Astrocyte (in vitro differentiated cells and primary cell): ENCODE measurements at regions not wholly inside any gene's neighbourhood (a gene's known extent, or its start where the extent isn't known, plus 50 kb on each side); places are given as distances from the start of the nearest gene placed in this dataset.
A peak's percentile ranks its signal among the peaks of the same experiment; 100 is the strongest.

Experiments
- DNase-seq: peaks from one replicate; pipeline ENCODE4 v3.0.0-alpha.2; 2010; ENCODE audit warnings: low read depth
- FAIRE-seq: peaks from 2 replicates; lab custom pipeline; 2011; peaks lifted over from hg19 to GRCh38; lab: Jason Lieb, UNC
- H2AFZ ChIP-seq: 2 replicates; pipeline ENCODE4 v1.6.0; 2012; ENCODE audit warnings: low read depth, low read length, inconsistent platforms
- H3K27ac ChIP-seq: 2 replicates; pipeline ENCODE4 v1.5.1; 2011; ENCODE audit warnings: low read depth, low read length, inconsistent platforms
- H3K27me3 ChIP-seq: 2 replicates; pipeline ENCODE4 v1.6.0; 2011; ENCODE audit warnings: low read length, inconsistent platforms; ENCODE audit not compliant: insufficient read depth
- H3K36me3 ChIP-seq: 2 replicates; pipeline ENCODE4 v1.5.1; 2011; ENCODE audit warnings: low read length, inconsistent platforms; ENCODE audit not compliant: insufficient read depth
- H3K4me1 ChIP-seq: 2 replicates; pipeline ENCODE4 v1.5.1; 2011; ENCODE audit warnings: low read length, inconsistent platforms; ENCODE audit not compliant: insufficient read depth
- H3K4me2 ChIP-seq: 2 replicates; pipeline ENCODE4 v1.6.0; 2012; ENCODE audit warnings: low read length, inconsistent platforms
- H3K4me3 ChIP-seq: 2 replicates; pipeline ENCODE4 v1.5.1; 2011; ENCODE audit warnings: low read depth, mild to moderate bottlenecking, low read length, inconsistent platforms; ENCODE audit not compliant: insufficient read depth
- H3K79me2 ChIP-seq: 2 replicates; pipeline ENCODE4 v1.6.0; 2012; ENCODE audit warnings: mild to moderate bottlenecking, low read length, inconsistent platforms; ENCODE audit not compliant: insufficient read depth
- H3K9ac ChIP-seq: 2 replicates; pipeline ENCODE4 v1.6.0; 2012; ENCODE audit warnings: mild to moderate bottlenecking, low read length, inconsistent platforms
- H3K9me3 ChIP-seq: 2 replicates; pipeline ENCODE4 v1.5.1; 2012; ENCODE audit warnings: low read depth, mild to moderate bottlenecking, low read length, inconsistent platforms; ENCODE audit not compliant: insufficient read depth
- H4K20me1 ChIP-seq: 2 replicates; pipeline ENCODE4 v1.6.0; 2012; ENCODE audit warnings: low read length, inconsistent platforms; ENCODE audit not compliant: insufficient read depth
- H3K27ac Mint-ChIP-seq: one replicate; pipeline ENCODE4 v1.8.0; 2021; ENCODE audit warnings: mild to moderate bottlenecking, mixed read lengths; ENCODE audit not compliant: unreplicated experiment
- H3K27me3 Mint-ChIP-seq: one replicate; pipeline ENCODE4 v1.8.0; 2021; ENCODE audit warnings: low read depth, mixed read lengths; ENCODE audit not compliant: unreplicated experiment
- H3K36me3 Mint-ChIP-seq: one replicate; pipeline ENCODE4 v1.8.0; 2021; ENCODE audit warnings: low read depth, mixed read lengths; ENCODE audit not compliant: unreplicated experiment
- H3K4me1 Mint-ChIP-seq: one replicate; pipeline ENCODE4 v1.8.0; 2021; ENCODE audit warnings: low read depth, mixed read lengths; ENCODE audit not compliant: unreplicated experiment
- H3K4me3 Mint-ChIP-seq: one replicate; pipeline ENCODE4 v1.8.0; 2021; ENCODE audit warnings: mild to moderate bottlenecking, moderate library complexity, mixed read lengths; ENCODE audit not compliant: unreplicated experiment
- H3K9me3 Mint-ChIP-seq: one replicate; pipeline ENCODE4 v1.8.0; 2021; ENCODE audit warnings: mild to moderate bottlenecking, mixed read lengths; ENCODE audit not compliant: unreplicated experiment
- EZH2 ChIP-seq: IDR thresholded peaks from 2 replicates; pipeline ENCODE4 v1.6.1; 2012; ENCODE audit warnings: mild to moderate bottlenecking, low read length, inconsistent platforms; ENCODE audit not compliant: insufficient read depth
- TF ChIP-seq, protein P1 (sequence below): IDR thresholded peaks from 2 replicates; pipeline ENCODE4 v1.5.1; 2011; ENCODE audit warnings: low read depth, mild to moderate bottlenecking, inconsistent platforms, low read length, moderate library complexity; ENCODE audit not compliant: insufficient read depth

- Histone ChIP-seq H3K9ac (no peak overlapping the region), H3K4me1 (no peaks in the 10 kb centered on the region), H3K4me2 (no peak overlapping the region), H3K4me3 (no peak overlapping the region), H3K27me3 (no peaks in the 10 kb centered on the region), H4K20me1 (no peaks in the 10 kb centered on the region), H3K36me3 (no peaks in the 10 kb centered on the region), H3K27ac (no peak overlapping the region), H3K79me2 (no peaks in the 10 kb centered on the region), H3K9me3 (no peaks in the 10 kb centered on the region), H2AFZ (no peak overlapping the region)
- no peaks in the 10 kb centered on the region for H3K36me3 Mint-ChIP-seq
- no peaks in the 10 kb centered on the region for H3K4me1 Mint-ChIP-seq
- FAIRE-seq, result no peak
- no peak overlapping the region for H3K27ac Mint-ChIP-seq
- H3K4me3 Mint-ChIP-seq, result no peak overlapping the region
- peak; percentile 3 for DNase-seq
- H3K27me3 Mint-ChIP-seq, result no peaks in the 10 kb centered on the region
- no peak for TF ChIP-seq EZH2
- TF ChIP-seq, protein P1, sequence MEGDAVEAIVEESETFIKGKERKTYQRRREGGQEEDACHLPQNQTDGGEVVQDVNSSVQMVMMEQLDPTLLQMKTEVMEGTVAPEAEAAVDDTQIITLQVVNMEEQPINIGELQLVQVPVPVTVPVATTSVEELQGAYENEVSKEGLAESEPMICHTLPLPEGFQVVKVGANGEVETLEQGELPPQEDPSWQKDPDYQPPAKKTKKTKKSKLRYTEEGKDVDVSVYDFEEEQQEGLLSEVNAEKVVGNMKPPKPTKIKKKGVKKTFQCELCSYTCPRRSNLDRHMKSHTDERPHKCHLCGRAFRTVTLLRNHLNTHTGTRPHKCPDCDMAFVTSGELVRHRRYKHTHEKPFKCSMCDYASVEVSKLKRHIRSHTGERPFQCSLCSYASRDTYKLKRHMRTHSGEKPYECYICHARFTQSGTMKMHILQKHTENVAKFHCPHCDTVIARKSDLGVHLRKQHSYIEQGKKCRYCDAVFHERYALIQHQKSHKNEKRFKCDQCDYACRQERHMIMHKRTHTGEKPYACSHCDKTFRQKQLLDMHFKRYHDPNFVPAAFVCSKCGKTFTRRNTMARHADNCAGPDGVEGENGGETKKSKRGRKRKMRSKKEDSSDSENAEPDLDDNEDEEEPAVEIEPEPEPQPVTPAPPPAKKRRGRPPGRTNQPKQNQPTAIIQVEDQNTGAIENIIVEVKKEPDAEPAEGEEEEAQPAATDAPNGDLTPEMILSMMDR, result no peak
- H3K9me3 Mint-ChIP-seq, result no peaks in the 10 kb centered on the region
These were observed 208.5 kb upstream of the DIO2 start for GRCh38 chr14:80419769-80420168.

- no peak overlapping the region for H3K4me3 Mint-ChIP-seq
- Histone ChIP-seq H3K36me3 (no peaks in the 10 kb centered on the region), H3K4me2 (no peak overlapping the region), H3K27ac (no peak overlapping the region), H3K79me2 (no peaks in the 10 kb centered on the region), H3K4me1 (no peaks in the 10 kb centered on the region), H4K20me1 (no peaks in the 10 kb centered on the region), H3K9me3 (no peaks in the 10 kb centered on the region), H3K9ac (no peak overlapping the region), H2AFZ (no peak overlapping the region), H3K27me3 (no peaks in the 10 kb centered on the region), H3K4me3 (no peak overlapping the region)
- no peak for FAIRE-seq
- TF ChIP-seq, protein P1, result no peak
- no peak for TF ChIP-seq EZH2
- no peaks in the 10 kb centered on the region for H3K9me3 Mint-ChIP-seq
- no peaks in the 10 kb centered on the region for H3K4me1 Mint-ChIP-seq
- H3K27ac Mint-ChIP-seq, result no peak overlapping the region
- DNase-seq, result peak; percentile 56
- no peaks in the 10 kb centered on the region for H3K36me3 Mint-ChIP-seq
- H3K27me3 Mint-ChIP-seq, result no peaks in the 10 kb centered on the region
These were observed 208.0 kb upstream of the DIO2 start for GRCh38 chr14:80419345-80419744.

DNA sequence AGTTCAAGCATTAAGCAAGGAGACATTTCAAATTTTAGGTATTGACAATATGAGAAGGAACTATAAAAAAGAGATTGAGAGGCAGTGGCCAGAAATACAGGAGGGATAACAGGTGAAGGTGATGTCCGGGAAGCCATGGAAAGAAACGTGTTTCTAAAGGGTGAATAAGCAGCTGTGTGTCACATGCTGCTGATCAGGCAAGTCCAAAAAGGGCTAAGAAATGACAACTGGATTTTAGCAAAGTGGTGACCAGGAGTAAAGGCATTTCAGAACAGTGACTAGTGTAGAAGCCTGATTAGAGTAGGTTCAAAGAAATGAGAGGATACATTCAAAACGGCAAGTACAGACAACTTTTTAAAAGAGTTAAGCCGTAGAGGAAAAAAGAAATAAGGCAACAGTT, 204.3 kb upstream of the DIO2 start:
- H4K20me1 ChIP-seq, result no peaks in the 10 kb centered on the region
- DNase-seq (no peak), FAIRE-seq (no peak)
- H3K4me3 ChIP-seq, result no peak overlapping the region
- no peaks in the 10 kb centered on the region for H3K36me3 ChIP-seq
- H3K4me2 ChIP-seq, result no peak overlapping the region
- Mint-ChIP-seq H3K27ac (no peak overlapping the region), H3K27me3 (no peaks in the 10 kb centered on the region), H3K4me3 (no peak overlapping the region), H3K9me3 (no peaks in the 10 kb centered on the region), H3K4me1 (no peaks in the 10 kb centered on the region), H3K36me3 (no peaks in the 10 kb centered on the region)
- no peaks in the 10 kb centered on the region for H3K79me2 ChIP-seq
- H3K9me3 ChIP-seq, result no peaks in the 10 kb centered on the region
- no peak overlapping the region for H3K9ac ChIP-seq
- H3K27me3 ChIP-seq, result no peaks in the 10 kb centered on the region
- H3K27ac ChIP-seq, result no peak overlapping the region
- no peaks in the 10 kb centered on the region for H3K4me1 ChIP-seq
- H2AFZ ChIP-seq, result no peak overlapping the region
- TF ChIP-seq, protein P1, result no peak
- no peak for TF ChIP-seq EZH2
